ENCODE measurements at regions not wholly inside any gene's neighbourhood (a gene's known extent, or its start where the extent isn't known, plus 50 kb on each side); places are given as distances from the start of the nearest gene placed in this dataset.

DNA sequence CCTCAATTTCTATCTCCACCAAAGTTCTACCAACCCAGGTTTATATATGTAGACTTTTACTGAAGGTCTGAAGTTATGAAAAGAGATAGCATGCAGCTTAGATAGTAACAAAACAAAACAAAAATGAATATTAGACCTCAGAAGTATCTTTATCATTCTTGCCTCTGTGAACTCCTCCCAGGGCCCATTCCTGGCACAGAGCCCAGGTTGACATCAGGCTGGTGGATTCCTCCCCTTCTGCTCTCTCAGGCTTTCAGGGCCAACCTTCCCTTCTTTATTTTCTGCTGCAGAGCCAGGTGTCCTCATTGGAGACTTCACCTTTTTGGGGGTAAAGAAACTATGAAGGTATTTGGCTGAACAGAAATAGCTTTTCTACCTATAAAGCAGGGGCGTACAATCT is 112.8 kb upstream of the PITX2 start:
- TF ChIP-seq, protein P1, sequence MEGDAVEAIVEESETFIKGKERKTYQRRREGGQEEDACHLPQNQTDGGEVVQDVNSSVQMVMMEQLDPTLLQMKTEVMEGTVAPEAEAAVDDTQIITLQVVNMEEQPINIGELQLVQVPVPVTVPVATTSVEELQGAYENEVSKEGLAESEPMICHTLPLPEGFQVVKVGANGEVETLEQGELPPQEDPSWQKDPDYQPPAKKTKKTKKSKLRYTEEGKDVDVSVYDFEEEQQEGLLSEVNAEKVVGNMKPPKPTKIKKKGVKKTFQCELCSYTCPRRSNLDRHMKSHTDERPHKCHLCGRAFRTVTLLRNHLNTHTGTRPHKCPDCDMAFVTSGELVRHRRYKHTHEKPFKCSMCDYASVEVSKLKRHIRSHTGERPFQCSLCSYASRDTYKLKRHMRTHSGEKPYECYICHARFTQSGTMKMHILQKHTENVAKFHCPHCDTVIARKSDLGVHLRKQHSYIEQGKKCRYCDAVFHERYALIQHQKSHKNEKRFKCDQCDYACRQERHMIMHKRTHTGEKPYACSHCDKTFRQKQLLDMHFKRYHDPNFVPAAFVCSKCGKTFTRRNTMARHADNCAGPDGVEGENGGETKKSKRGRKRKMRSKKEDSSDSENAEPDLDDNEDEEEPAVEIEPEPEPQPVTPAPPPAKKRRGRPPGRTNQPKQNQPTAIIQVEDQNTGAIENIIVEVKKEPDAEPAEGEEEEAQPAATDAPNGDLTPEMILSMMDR (conservative IDR thresholded peaks at IDR 0.05; ENCODE audit: low read depth, low read length) = no peak
- no peak overlapping the region for H3K4me3 ChIP-seq (ENCODE audit: low read depth, low read length)
- DNase-seq (ENCODE audit: low read depth) = no peak

DNA sequence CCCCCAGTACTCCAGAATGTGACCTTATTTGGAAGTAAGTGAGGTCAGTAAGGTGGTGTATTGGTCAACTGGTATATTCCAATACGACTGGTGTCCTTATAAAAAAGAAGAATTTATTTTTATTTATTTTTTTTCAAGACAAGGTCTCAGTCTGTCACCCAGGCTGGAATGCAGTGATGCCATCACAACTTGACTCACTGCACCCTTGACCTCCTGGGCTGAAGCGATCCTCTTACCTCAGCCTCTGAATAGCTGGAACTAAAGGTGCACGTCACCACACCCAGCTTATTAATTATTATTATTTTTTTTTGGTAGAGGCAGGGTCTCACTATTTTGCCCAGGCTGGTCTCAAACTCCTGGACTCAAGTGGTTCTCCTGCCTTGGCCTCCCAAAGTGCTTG is 115.1 kb upstream of the PITX2 start:
- H3K4me3 ChIP-seq (ENCODE audit: low read depth, low read length) = no peak overlapping the region
- TF ChIP-seq, protein P1 (conservative IDR thresholded peaks at IDR 0.05; ENCODE audit: low read depth, low read length) = no peak
- DNase-seq (ENCODE audit: low read depth) = no peak

DNA sequence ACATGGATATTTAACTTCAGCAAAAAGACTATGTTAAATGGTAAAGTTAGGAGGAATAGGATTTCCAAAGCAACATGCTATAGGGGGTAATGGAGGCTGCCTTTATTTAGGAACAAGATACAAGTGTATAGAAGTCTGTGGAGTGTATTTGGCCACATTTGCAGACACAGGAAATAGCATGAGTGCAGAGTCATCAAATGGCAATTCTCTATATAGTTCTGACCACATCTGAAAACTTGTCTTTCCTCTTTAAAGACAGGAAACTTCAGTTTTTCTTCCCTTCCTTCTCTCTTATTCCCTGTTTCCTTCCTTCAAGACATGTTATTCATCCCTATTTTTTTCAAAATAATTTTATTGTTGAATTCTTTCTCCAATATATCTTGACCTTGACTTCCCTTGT is 119.3 kb upstream of the PITX2 start:
- no peak overlapping the region for H3K4me3 ChIP-seq (ENCODE audit: low read depth, low read length)
- TF ChIP-seq, protein P1 (conservative IDR thresholded peaks at IDR 0.05; ENCODE audit: low read depth, low read length) = no peak
- no peak for DNase-seq (ENCODE audit: low read depth)

DNA sequence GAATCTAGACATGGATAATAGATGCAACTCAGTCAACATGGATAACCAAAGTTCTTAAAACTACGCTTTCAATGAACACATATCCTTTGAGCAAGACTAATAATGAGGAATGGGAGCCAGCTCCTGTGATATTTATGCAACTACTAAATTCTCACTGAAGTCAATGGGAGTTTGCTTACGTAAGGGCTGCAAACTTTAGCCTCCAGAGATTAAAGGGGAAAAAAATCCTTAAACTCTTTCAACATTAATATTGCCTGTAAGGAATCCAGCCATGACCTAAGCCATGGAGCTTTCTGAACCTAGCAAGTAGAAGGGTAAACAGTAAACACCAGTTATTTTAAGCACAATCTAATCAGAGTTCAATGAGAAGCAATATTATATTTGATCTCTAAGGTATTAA is 125.2 kb upstream of the PITX2 start:
- no peak overlapping the region for H3K4me3 ChIP-seq (ENCODE audit: low read depth, low read length)
- no peak for DNase-seq (ENCODE audit: low read depth)
- TF ChIP-seq, protein P1 (conservative IDR thresholded peaks at IDR 0.05; ENCODE audit: low read depth, low read length) = no peak

DNA sequence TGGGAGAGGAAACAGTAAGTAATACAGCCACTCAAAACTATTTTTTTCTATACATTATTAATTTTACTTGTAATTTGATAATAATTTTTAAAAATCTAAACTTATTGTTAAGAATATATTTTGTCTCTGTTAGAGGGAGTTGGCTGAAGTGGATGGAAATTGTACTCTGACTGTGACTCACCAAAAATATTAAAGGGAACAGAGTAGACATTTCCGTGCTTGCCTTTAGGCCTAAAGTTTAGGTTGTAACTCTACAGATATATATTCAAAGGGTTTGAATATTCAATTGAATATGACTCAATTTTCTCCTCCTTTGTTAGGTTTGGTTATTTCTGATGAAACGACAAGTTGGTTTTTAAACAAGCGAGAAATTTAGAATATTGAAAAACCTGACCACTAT is 128.3 kb upstream of the PITX2 start:
- no peak overlapping the region for H3K4me3 ChIP-seq (ENCODE audit: low read depth, low read length)
- TF ChIP-seq, protein P1 (conservative IDR thresholded peaks at IDR 0.05; ENCODE audit: low read depth, low read length) = no peak
- no peak for DNase-seq (ENCODE audit: low read depth)

DNA sequence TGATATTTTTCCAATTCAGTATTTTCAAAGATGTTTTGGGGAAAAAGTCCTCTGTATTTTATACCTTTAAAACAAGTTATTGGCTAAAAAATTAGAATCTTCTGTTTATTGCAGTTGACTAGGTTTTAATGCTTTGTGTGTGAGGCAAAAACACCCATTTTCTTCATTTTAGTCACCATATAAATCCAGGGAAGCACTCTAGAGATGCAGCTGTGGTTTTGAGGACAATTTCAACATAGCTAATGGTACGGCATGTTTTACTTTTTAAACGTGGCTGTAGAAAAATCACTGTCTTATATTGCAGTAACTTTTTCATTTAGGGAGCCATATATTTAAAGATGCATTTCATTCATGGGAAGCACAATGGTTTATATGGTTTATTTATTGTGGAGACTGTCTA is 129.1 kb upstream of the PITX2 start:
- no peak for DNase-seq (ENCODE audit: low read depth)
- TF ChIP-seq, protein P1 (conservative IDR thresholded peaks at IDR 0.05; ENCODE audit: low read depth, low read length) = no peak
- no peak overlapping the region for H3K4me3 ChIP-seq (ENCODE audit: low read depth, low read length)

DNA sequence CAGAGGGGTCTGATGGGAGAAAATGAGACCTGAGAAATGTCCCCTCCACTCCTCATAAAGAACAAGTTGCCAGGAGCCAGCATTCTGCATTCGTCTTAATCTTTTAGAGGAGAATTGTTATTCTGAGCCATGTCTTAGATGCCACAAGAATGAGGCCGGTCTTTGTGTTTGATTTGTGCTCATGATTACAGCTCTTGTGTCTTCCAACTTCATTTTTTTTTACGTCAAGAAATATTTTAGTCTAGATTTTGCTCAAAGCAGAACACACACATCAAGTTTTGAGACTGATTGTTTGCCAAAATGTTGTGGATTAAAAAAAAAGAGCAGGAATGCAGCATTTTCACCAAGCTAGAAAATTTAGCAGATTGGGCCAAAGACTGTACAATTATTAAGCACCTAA is 130.6 kb upstream of the PITX2 start:
- TF ChIP-seq, protein P1 (conservative IDR thresholded peaks at IDR 0.05; ENCODE audit: low read depth, low read length) = no peak
- no peak for DNase-seq (ENCODE audit: low read depth)
- H3K4me3 ChIP-seq (ENCODE audit: low read depth, low read length) = no peak overlapping the region
